ENCODE measurements at regions not wholly inside any gene's neighbourhood (a gene's known extent, or its start where the extent isn't known, plus 50 kb on each side); places are given as distances from the start of the nearest gene placed in this dataset.

DNA sequence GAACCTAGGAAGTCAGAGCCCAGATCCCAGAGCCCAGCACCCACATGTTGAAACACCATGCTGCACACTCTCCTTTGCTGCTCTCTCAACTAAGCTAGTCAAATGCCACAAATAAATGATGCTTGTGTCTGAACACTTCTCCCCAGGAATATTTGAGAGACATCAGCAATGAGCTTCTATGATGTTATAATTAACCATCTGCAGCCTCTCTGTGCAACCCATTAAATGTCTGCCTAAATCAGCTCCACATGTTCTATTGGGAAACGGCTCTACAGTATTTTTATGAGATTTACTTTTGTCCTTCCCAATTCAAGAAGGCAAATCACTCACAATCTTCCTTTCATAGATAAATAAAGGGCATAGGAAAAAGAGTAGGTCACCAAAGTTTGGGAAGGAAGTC, 266.8 kb upstream of the PARD3B start:
- no peak for TF ChIP-seq POLR2A (IDR thresholded peaks at IDR 0.05)
- TF ChIP-seq, protein P1, sequence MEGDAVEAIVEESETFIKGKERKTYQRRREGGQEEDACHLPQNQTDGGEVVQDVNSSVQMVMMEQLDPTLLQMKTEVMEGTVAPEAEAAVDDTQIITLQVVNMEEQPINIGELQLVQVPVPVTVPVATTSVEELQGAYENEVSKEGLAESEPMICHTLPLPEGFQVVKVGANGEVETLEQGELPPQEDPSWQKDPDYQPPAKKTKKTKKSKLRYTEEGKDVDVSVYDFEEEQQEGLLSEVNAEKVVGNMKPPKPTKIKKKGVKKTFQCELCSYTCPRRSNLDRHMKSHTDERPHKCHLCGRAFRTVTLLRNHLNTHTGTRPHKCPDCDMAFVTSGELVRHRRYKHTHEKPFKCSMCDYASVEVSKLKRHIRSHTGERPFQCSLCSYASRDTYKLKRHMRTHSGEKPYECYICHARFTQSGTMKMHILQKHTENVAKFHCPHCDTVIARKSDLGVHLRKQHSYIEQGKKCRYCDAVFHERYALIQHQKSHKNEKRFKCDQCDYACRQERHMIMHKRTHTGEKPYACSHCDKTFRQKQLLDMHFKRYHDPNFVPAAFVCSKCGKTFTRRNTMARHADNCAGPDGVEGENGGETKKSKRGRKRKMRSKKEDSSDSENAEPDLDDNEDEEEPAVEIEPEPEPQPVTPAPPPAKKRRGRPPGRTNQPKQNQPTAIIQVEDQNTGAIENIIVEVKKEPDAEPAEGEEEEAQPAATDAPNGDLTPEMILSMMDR (IDR thresholded peaks at IDR 0.05) = no peak

All from lower leg skin (tissue), 3 donors.